ENCODE measurements at regions not wholly inside any gene's neighbourhood (a gene's known extent, or its start where the extent isn't known, plus 50 kb on each side); places are given as distances from the start of the nearest gene placed in this dataset.
"Not testable (repeated sequence)": the region's sequence is repeated elsewhere in the genome, so short reads cannot be mapped to it uniquely, and the experiment has no call there.

- no peak for DNase-seq (ENCODE audit: low read depth)
Measured at GRCh38 chr1:182260516-182260915, 131.1 kb downstream of the GLUL start.

GRCh38 chr1:182259968-182260367 is 131.6 kb downstream of the GLUL start:
- no peak for DNase-seq (ENCODE audit: low read depth)

GRCh38 chr1:182259229-182259872 is 132.2 kb downstream of the GLUL start:
- DNase-seq (ENCODE audit: low read depth), result peak; percentile 24

- no peak for DNase-seq (ENCODE audit: low read depth)
Measured at GRCh38 chr1:182257369-182258063, 134.1 kb downstream of the GLUL start.

GRCh38 chr1:182256931-182257330 is 134.7 kb downstream of the GLUL start:
- no peak for DNase-seq (ENCODE audit: low read depth)

GRCh38 chr1:182255494-182255893 is 136.1 kb downstream of the GLUL start:
- DNase-seq (ENCODE audit: low read depth), result no peak

GRCh38 chr1:182253319-182253860 is 138.2 kb downstream of the GLUL start:
- DNase-seq (ENCODE audit: low read depth), result no peak

- DNase-seq (ENCODE audit: low read depth), result no peak
Measured at GRCh38 chr1:182251561-182251960, 140.0 kb downstream of the GLUL start.

GRCh38 chr1:182249201-182249676 is 142.4 kb downstream of the GLUL start:
- no peak for DNase-seq (ENCODE audit: low read depth)

GRCh38 chr1:182248721-182249120 is 142.9 kb downstream of the GLUL start:
- DNase-seq (ENCODE audit: low read depth), result no peak

GRCh38 chr1:182247813-182248212 is 143.8 kb downstream of the GLUL start:
- not testable (repeated sequence) for DNase-seq (ENCODE audit: low read depth)

GRCh38 chr1:182246783-182247182 is 144.8 kb downstream of the GLUL start:
- DNase-seq (ENCODE audit: low read depth), result no peak

- DNase-seq (ENCODE audit: low read depth), result no peak
Measured at GRCh38 chr1:182245040-182245439, 146.6 kb downstream of the GLUL start.

- no peak for DNase-seq (ENCODE audit: low read depth)
Measured at GRCh38 chr1:182244451-182244850, 147.1 kb downstream of the GLUL start.

GRCh38 chr1:182242641-182243040 is 148.9 kb downstream of the GLUL start:
- DNase-seq (ENCODE audit: low read depth), result no peak

- DNase-seq (ENCODE audit: low read depth), result no peak
Measured at GRCh38 chr1:182240085-182240484, 151.5 kb downstream of the GLUL start.

GRCh38 chr1:182238421-182238820 is 153.2 kb downstream of the GLUL start:
- no peak for DNase-seq (ENCODE audit: low read depth)

GRCh38 chr1:182237329-182237728 is 154.3 kb downstream of the GLUL start:
- DNase-seq (ENCODE audit: low read depth), result no peak

- DNase-seq (ENCODE audit: low read depth), result no peak
Measured at GRCh38 chr1:182236651-182237077, 154.9 kb downstream of the GLUL start.

GRCh38 chr1:182235952-182236650 is 155.5 kb downstream of the GLUL start:
- DNase-seq (ENCODE audit: low read depth), result no peak

- DNase-seq (ENCODE audit: low read depth), result no peak
Measured at GRCh38 chr1:182235604-182235951, 156.0 kb downstream of the GLUL start.

- no peak for DNase-seq (ENCODE audit: low read depth)
Measured at GRCh38 chr1:182229921-182230491, 161.6 kb downstream of the GLUL start.

Measured in stimulated activated CD8-positive, alpha-beta memory T cell treated with anti-CD3 and anti-CD28 coated beads, Interleukin-15, amount 100 ng/mL, for 1 hour (primary cell).